Gastroesophageal sphincter (tissue), 4 donors: ENCODE measurements at regions not wholly inside any gene's neighbourhood (a gene's known extent, or its start where the extent isn't known, plus 50 kb on each side); places are given as distances from the start of the nearest gene placed in this dataset.

Experiments
- ATAC-seq: fragments of 150-250 bp; one replicate; pipeline ENCODE4 v1.9.1; 2016; ENCODE audit warnings: mild to moderate bottlenecking, moderate library complexity
- H3K27ac ChIP-seq, 4 donors: fragments of 200-600 bp; sonication (generic) in 3 of 4; 1 replicate in 3 of 4; 2 replicates in 1 of 4; pipeline ENCODE4 v1.5.1; 2016 to 2019
- H3K27me3 ChIP-seq: fragments of 200-600 bp; sonication (generic); one replicate; pipeline ENCODE4 v1.5.1; 2019
- H3K36me3 ChIP-seq, 2 donors: fragments of 200-600 bp; sonication (generic); one replicate each; pipeline ENCODE4 v1.5.1; 2019; ENCODE audit warnings: control low read depth in 1 of 2
- H3K4me1 ChIP-seq, 3 donors: fragments of 200-600 bp; sonication (generic); 1 replicate in 2 of 3; 2 replicates in 1 of 3; pipeline ENCODE4 v1.5.1; 2016 to 2019; ENCODE audit warnings: control low read depth in 2 of 3
- H3K4me3 ChIP-seq, 2 donors: fragments of 200-600 bp; sonication (generic); one replicate each; pipeline ENCODE4 v1.5.1; 2019; ENCODE audit warnings: mild to moderate bottlenecking in 1 of 2, moderate library complexity in 1 of 2
- H3K9me3 ChIP-seq, 3 donors: fragments of 200-600 bp; sonication (generic); one replicate each; pipeline ENCODE4 v1.5.1; 2017 to 2019; ENCODE audit warnings: control low read depth in 2 of 3
- CTCF ChIP-seq, 4 experiments: fragments of 200-600 bp in 2 of 4; fragments of 450-650 bp in 2 of 4; sonication (generic) in 1 of 4; IDR thresholded peaks; one replicate each; pipeline ENCODE4 v1.5.1; 2017 to 2019; ENCODE audit warnings: antibody characterized with exemption in 4 of 4, mild to moderate bottlenecking in 2 of 4, moderate library complexity in 2 of 4
- EP300 ChIP-seq: sonication (generic); formaldehyde crosslinking; IDR thresholded peaks from one replicate; pipeline ENCODE4 v1.6.1; 2017; ENCODE audit warnings: antibody characterized with exemption, mild to moderate bottlenecking
- POLR2A ChIP-seq, 2 donors: fragments of 450-650 bp; IDR thresholded peaks; one replicate each; pipeline ENCODE4 v1.6.1; 2017; ENCODE audit warnings: antibody characterized with exemption in 2 of 2, mild to moderate bottlenecking in 2 of 2, moderate library complexity in 1 of 2
- POLR2AphosphoS5 ChIP-seq: sonication (generic); formaldehyde crosslinking; IDR thresholded peaks from one replicate; pipeline ENCODE4 v1.6.1; 2017; ENCODE audit warnings: antibody characterized with exemption
- WGBS, 2 donors: methylation state at CpG; one replicate each; pipeline ENCODE4 v1.1.5; 2018; ENCODE audit warnings: low coverage in 1 of 2; 5-methylcytosine and 5-hydroxymethylcytosine counted together

- ATAC-seq, result no peak
- WGBS, 2 donors, result 7 to 21% methylated on average over 2 of the region's 2 CpGs
- H3K4me3 ChIP-seq, result no peak overlapping the region
- no peaks in the 10 kb centered on the region for H3K27me3 ChIP-seq
- peaks cover 0 to 14% (median 0%) of the 10 kb centered on the region in 3 donors for H3K4me1 ChIP-seq
- no peak for TF ChIP-seq POLR2AphosphoS5
- TF ChIP-seq CTCF (IDR thresholded peaks at IDR 0.05), result peak; percentile 14 to 64 (median 42)
- no peak overlapping the region for H3K27ac ChIP-seq
- no peaks in the 10 kb centered on the region for H3K9me3 ChIP-seq
- no peaks in the 10 kb centered on the region for H3K36me3 ChIP-seq
These were observed 326.6 kb downstream of the ARPP21 start for GRCh38 chr3:35965908-35966307.

- H3K4me1 ChIP-seq, result peaks cover 0 to 19% (median 0%) of the 10 kb centered on the region in 3 donors
- no peaks in the 10 kb centered on the region for H3K27me3 ChIP-seq
- H3K36me3 ChIP-seq, result no peaks in the 10 kb centered on the region
- H3K27ac ChIP-seq, result no peak overlapping the region
- H3K4me3 ChIP-seq, result no peak overlapping the region
- TF ChIP-seq POLR2AphosphoS5 (no peak), POLR2A (IDR thresholded peaks at IDR 0.05) (no peak), CTCF (IDR thresholded peaks at IDR 0.05) (no peak), EP300 (no peak)
- H3K9me3 ChIP-seq, result no peaks in the 10 kb centered on the region
- WGBS, 2 donors, result 92 to 100% methylated on average over 2 to 3 of the region's 3 CpGs
- no peak for ATAC-seq
These were observed 327.5 kb downstream of the ARPP21 start for GRCh38 chr3:35966629-35967464.

GRCh38 chr3:35968043-35968622 is 328.8 kb downstream of the ARPP21 start:
- H3K4me1 ChIP-seq, result peaks cover 0 to 19% (median 0%) of the 10 kb centered on the region in 3 donors
- no peaks in the 10 kb centered on the region for H3K27me3 ChIP-seq
- TF ChIP-seq CTCF (IDR thresholded peaks at IDR 0.05), result no peak
- TF ChIP-seq EP300, result no peak
- no peak for TF ChIP-seq POLR2AphosphoS5
- no peak for TF ChIP-seq POLR2A (IDR thresholded peaks at IDR 0.05)
- ATAC-seq, result no peak
- H3K36me3 ChIP-seq, result no peaks in the 10 kb centered on the region
- WGBS, 2 donors, result 50 to 53% methylated on average over 1 of the region's 1 CpG
- no peak overlapping the region for H3K27ac ChIP-seq
- H3K4me3 ChIP-seq, result no peak overlapping the region
- H3K9me3 ChIP-seq, result no peaks in the 10 kb centered on the region

- TF ChIP-seq POLR2AphosphoS5 (no peak), POLR2A (IDR thresholded peaks at IDR 0.05) (no peak), CTCF (IDR thresholded peaks at IDR 0.05) (no peak), EP300 (no peak)
- Histone ChIP-seq H3K9me3 (no peaks in the 10 kb centered on the region), H3K27ac (no peak overlapping the region), H3K27me3 (no peaks in the 10 kb centered on the region), H3K36me3 (no peaks in the 10 kb centered on the region), H3K4me3 (no peak overlapping the region), H3K4me1 (peaks cover 0 to 19% (median 0%) of the 10 kb centered on the region in 3 donors)
- 10 to 23% methylated on average over 3 of the region's 3 CpGs for WGBS, 2 donors
- ATAC-seq, result no peak
These were observed 330.1 kb downstream of the ARPP21 start for GRCh38 chr3:35969406-35969805.

GRCh38 chr3:35970793-35971192 is 331.5 kb downstream of the ARPP21 start:
- no peak overlapping the region for H3K4me3 ChIP-seq
- 53 to 68% methylated on average over 2 of the region's 2 CpGs for WGBS, 2 donors
- ATAC-seq, result no peak
- peaks cover 0 to 19% (median 0%) of the 10 kb centered on the region in 3 donors for H3K4me1 ChIP-seq
- no peaks in the 10 kb centered on the region for H3K9me3 ChIP-seq
- no peaks in the 10 kb centered on the region for H3K36me3 ChIP-seq
- no peaks in the 10 kb centered on the region for H3K27me3 ChIP-seq
- no peak for TF ChIP-seq EP300
- no peak for TF ChIP-seq CTCF (IDR thresholded peaks at IDR 0.05)
- TF ChIP-seq POLR2AphosphoS5, result no peak
- no peak for TF ChIP-seq POLR2A (IDR thresholded peaks at IDR 0.05)
- H3K27ac ChIP-seq, result no peak overlapping the region
